ENCODE measurements at regions not wholly inside any gene's neighbourhood (a gene's known extent, or its start where the extent isn't known, plus 50 kb on each side); places are given as distances from the start of the nearest gene placed in this dataset.

DNA sequence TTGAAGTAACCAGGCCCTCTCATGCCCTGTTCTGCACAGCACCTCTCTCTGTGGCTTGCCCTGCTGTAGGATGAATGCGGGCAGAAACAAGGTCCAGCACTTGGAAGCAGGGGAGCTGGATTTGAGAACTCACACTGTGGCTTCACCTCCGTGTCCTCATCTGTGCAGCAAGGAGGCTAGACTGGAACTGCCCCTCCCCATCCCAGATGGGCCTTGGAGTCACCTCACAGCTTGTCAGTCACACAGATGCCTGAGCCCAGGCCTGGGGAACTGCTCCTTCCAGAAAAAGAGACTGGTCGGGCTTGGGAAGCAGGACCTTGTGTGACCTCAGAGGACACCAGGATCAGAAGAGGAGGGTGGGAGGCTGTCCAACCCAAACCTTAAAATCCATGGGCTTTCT is 180.8 kb downstream of the CCT6B start:
- Histone ChIP-seq H3K27me3 (ENCODE audit: control insufficient read depth in 4 of 4, insufficient read depth in 4 of 4, low read length in 3 of 4) (no peaks in the 10 kb centered on the region), H3K36me3 (ENCODE audit: control insufficient read depth in 4 of 4, insufficient read depth in 3 of 4, low read depth in 1 of 4, low read length in 3 of 4) (no peaks in the 10 kb centered on the region), H3K4me1 (ENCODE audit: control insufficient read depth in 4 of 4, insufficient read depth in 4 of 4, low read length in 3 of 4) (no peaks in the 10 kb centered on the region), H3K9ac (ENCODE audit: low read depth in 1 of 2, low read length in 2 of 2) (no peak overlapping the region), H3K9me3 (ENCODE audit: control insufficient read depth in 4 of 4, low read length in 3 of 4) (peaks cover 7 to 36% (median 18%) of the 10 kb centered on the region in 4 donors), H3K4me3 (ENCODE audit: low read depth in 1 of 3, low read length in 3 of 3) (peak overlapping the region in 2 of 3 donors; percentile 17 to 29), H3K27ac (ENCODE audit: low read depth in 1 of 2, low read length in 2 of 2) (no peak overlapping the region)
- WGBS = 85% methylated on average over 3 of the region's 3 CpGs
- no peak for DNase-seq (ENCODE audit: low spot score)
- no peak for TF ChIP-seq FOXA1 (IDR thresholded peaks at IDR 0.05)
- TF ChIP-seq NR2F2 (IDR thresholded peaks at IDR 0.05) = no peak

DNA sequence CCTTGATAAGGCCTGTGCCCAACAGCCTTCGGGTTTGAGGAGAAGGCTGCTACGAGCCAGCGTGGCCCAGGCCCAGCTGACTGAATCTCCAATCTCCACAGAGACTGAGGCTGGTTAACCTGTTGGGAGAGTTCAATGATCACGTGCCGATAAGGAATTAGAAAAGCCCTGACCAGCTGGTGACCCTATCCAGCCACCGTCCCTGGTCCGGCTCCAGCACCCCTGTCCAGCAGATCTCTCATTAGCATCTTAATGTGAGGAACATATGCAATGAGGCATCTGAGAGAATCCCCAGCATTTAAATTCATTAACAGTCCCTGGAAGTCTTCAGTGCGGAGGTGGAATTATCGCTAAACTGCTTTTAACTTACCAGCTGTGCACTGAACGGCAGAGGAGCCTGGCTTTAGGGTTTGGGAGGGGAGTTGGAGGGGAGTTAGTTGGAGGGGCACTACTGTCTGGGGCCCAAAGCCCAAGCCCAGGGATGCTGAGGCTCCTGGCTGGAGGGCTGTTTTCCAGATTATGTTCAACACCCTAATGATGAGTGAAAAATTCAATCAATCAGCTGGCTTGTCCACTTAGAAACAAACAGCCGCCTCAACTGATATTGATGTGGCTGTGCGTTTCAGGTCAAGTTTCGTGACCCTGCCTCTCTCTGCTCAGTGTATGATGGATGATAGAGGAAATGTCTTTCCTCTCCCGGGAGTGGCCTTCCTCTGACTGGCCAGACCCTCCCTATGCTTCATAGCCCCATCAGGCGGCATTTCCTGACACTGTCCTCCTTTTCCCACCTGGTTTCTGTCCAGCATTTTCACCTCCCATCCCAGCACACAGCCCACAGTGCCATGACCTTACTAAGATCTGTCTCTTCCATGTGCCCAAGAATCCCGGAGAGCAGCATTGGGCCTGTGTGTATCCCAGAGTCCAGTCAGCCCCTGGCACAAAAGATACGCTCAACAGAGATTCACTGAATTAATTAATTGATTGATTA is 184.5 kb downstream of the CCT6B start:
- Histone ChIP-seq H3K9ac (ENCODE audit: low read depth in 1 of 2, low read length in 2 of 2) (no peak overlapping the region), H3K9me3 (ENCODE audit: control insufficient read depth in 4 of 4, low read length in 3 of 4) (peaks cover 5 to 31% (median 19%) of the 10 kb centered on the region in 4 donors), H3K27ac (ENCODE audit: low read depth in 1 of 2, low read length in 2 of 2) (no peak overlapping the region), H3K4me3 (ENCODE audit: low read depth in 1 of 3, low read length in 3 of 3) (no peak overlapping the region), H3K4me1 (ENCODE audit: control insufficient read depth in 4 of 4, insufficient read depth in 4 of 4, low read length in 3 of 4) (no peaks in the 10 kb centered on the region), H3K36me3 (ENCODE audit: control insufficient read depth in 4 of 4, insufficient read depth in 3 of 4, low read depth in 1 of 4, low read length in 3 of 4) (no peaks in the 10 kb centered on the region), H3K27me3 (ENCODE audit: control insufficient read depth in 4 of 4, insufficient read depth in 4 of 4, low read length in 3 of 4) (peaks cover 0 to 5% (median 2%) of the 10 kb centered on the region in 4 donors)
- TF ChIP-seq SP1 (IDR thresholded peaks at IDR 0.05) (no peak), JUND (IDR thresholded peaks at IDR 0.05) (no peak), FOXA1 (IDR thresholded peaks at IDR 0.05) (no peak), RXRA (IDR thresholded peaks at IDR 0.05) (no peak), GABPA (IDR thresholded peaks at IDR 0.05 in 1 of 2, conservative IDR thresholded peaks at IDR 0.05 in 1 of 2) (no peak), FOXA2 (IDR thresholded peaks at IDR 0.05) (no peak), YY1 (IDR thresholded peaks at IDR 0.05) (no peak), HNF4G (IDR thresholded peaks at IDR 0.05) (no peak), NR2F2 (IDR thresholded peaks at IDR 0.05) (no peak)
- TF ChIP-seq, protein P1, sequence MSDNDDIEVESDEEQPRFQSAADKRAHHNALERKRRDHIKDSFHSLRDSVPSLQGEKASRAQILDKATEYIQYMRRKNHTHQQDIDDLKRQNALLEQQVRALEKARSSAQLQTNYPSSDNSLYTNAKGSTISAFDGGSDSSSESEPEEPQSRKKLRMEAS (IDR thresholded peaks at IDR 0.05) = no peak
- TF ChIP-seq, protein P2, sequence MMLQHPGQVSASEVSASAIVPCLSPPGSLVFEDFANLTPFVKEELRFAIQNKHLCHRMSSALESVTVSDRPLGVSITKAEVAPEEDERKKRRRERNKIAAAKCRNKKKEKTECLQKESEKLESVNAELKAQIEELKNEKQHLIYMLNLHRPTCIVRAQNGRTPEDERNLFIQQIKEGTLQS (IDR thresholded peaks at IDR 0.05) = no peak
- TF ChIP-seq, protein P3, sequence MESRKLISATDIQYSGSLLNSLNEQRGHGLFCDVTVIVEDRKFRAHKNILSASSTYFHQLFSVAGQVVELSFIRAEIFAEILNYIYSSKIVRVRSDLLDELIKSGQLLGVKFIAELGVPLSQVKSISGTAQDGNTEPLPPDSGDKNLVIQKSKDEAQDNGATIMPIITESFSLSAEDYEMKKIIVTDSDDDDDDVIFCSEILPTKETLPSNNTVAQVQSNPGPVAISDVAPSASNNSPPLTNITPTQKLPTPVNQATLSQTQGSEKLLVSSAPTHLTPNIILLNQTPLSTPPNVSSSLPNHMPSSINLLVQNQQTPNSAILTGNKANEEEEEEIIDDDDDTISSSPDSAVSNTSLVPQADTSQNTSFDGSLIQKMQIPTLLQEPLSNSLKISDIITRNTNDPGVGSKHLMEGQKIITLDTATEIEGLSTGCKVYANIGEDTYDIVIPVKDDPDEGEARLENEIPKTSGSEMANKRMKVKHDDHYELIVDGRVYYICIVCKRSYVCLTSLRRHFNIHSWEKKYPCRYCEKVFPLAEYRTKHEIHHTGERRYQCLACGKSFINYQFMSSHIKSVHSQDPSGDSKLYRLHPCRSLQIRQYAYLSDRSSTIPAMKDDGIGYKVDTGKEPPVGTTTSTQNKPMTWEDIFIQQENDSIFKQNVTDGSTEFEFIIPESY (IDR thresholded peaks at IDR 0.05) = no peak
- no peak for DNase-seq (ENCODE audit: low spot score)
- 56% methylated on average over 17 of the region's 17 CpGs for WGBS

DNA sequence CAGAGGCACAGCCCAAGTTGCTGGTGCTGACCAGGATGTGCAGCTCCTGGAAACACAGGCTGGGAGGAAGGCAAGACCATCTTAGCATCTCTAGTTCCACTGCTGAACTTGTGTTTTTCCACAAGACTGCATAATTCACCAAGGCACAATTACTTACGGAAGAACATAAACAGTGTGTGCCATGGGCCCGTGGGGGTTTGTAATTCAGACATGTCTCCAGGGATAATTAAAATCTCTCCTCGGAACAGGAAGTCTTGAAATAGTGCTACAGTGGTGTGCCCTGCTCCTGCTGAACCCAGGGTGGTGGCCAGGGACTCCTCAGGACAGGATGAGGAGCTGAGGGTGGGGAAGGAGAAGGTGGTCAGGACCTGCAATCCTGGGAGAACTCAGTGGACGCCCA is 188.2 kb downstream of the CCT6B start:
- 67% methylated on average over 4 of the region's 4 CpGs for WGBS
- Histone ChIP-seq H3K27me3 (ENCODE audit: control insufficient read depth in 4 of 4, insufficient read depth in 4 of 4, low read length in 3 of 4) (peaks cover 0 to 7% (median 2%) of the 10 kb centered on the region in 4 donors), H3K4me3 (ENCODE audit: low read depth in 1 of 3, low read length in 3 of 3) (no peak overlapping the region), H3K36me3 (ENCODE audit: control insufficient read depth in 4 of 4, insufficient read depth in 3 of 4, low read depth in 1 of 4, low read length in 3 of 4) (no peaks in the 10 kb centered on the region), H3K9me3 (ENCODE audit: control insufficient read depth in 4 of 4, low read length in 3 of 4) (peaks cover 0 to 3% (median 0%) of the 10 kb centered on the region in 4 donors), H3K27ac (ENCODE audit: low read depth in 1 of 2, low read length in 2 of 2) (no peak overlapping the region), H3K9ac (ENCODE audit: low read depth in 1 of 2, low read length in 2 of 2) (no peak overlapping the region), H3K4me1 (ENCODE audit: control insufficient read depth in 4 of 4, insufficient read depth in 4 of 4, low read length in 3 of 4) (no peaks in the 10 kb centered on the region)
- no peak for DNase-seq (ENCODE audit: low spot score)
- TF ChIP-seq HNF4G (IDR thresholded peaks at IDR 0.05) = no peak
- TF ChIP-seq, protein P4, sequence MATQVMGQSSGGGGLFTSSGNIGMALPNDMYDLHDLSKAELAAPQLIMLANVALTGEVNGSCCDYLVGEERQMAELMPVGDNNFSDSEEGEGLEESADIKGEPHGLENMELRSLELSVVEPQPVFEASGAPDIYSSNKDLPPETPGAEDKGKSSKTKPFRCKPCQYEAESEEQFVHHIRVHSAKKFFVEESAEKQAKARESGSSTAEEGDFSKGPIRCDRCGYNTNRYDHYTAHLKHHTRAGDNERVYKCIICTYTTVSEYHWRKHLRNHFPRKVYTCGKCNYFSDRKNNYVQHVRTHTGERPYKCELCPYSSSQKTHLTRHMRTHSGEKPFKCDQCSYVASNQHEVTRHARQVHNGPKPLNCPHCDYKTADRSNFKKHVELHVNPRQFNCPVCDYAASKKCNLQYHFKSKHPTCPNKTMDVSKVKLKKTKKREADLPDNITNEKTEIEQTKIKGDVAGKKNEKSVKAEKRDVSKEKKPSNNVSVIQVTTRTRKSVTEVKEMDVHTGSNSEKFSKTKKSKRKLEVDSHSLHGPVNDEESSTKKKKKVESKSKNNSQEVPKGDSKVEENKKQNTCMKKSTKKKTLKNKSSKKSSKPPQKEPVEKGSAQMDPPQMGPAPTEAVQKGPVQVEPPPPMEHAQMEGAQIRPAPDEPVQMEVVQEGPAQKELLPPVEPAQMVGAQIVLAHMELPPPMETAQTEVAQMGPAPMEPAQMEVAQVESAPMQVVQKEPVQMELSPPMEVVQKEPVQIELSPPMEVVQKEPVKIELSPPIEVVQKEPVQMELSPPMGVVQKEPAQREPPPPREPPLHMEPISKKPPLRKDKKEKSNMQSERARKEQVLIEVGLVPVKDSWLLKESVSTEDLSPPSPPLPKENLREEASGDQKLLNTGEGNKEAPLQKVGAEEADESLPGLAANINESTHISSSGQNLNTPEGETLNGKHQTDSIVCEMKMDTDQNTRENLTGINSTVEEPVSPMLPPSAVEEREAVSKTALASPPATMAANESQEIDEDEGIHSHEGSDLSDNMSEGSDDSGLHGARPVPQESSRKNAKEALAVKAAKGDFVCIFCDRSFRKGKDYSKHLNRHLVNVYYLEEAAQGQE (IDR thresholded peaks at IDR 0.05) = no peak
- no peak for TF ChIP-seq TAF1 (conservative IDR thresholded peaks at IDR 0.05)
- TF ChIP-seq FOXA2 (IDR thresholded peaks at IDR 0.05) = no peak
- TF ChIP-seq, protein P1 (IDR thresholded peaks at IDR 0.05) = no peak
- TF ChIP-seq, protein P5, sequence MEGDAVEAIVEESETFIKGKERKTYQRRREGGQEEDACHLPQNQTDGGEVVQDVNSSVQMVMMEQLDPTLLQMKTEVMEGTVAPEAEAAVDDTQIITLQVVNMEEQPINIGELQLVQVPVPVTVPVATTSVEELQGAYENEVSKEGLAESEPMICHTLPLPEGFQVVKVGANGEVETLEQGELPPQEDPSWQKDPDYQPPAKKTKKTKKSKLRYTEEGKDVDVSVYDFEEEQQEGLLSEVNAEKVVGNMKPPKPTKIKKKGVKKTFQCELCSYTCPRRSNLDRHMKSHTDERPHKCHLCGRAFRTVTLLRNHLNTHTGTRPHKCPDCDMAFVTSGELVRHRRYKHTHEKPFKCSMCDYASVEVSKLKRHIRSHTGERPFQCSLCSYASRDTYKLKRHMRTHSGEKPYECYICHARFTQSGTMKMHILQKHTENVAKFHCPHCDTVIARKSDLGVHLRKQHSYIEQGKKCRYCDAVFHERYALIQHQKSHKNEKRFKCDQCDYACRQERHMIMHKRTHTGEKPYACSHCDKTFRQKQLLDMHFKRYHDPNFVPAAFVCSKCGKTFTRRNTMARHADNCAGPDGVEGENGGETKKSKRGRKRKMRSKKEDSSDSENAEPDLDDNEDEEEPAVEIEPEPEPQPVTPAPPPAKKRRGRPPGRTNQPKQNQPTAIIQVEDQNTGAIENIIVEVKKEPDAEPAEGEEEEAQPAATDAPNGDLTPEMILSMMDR (IDR thresholded peaks at IDR 0.05; ENCODE audit: low read depth, low read length, missing input control) = no peak
- TF ChIP-seq, protein P2 (IDR thresholded peaks at IDR 0.05) = no peak
